ENCODE measurements at regions not wholly inside any gene's neighbourhood (a gene's known extent, or its start where the extent isn't known, plus 50 kb on each side); places are given as distances from the start of the nearest gene placed in this dataset.

- TF ChIP-seq CTCF (IDR thresholded peaks at IDR 0.05; ENCODE audit: low read depth, low read length, missing input control) (no peak), FOXA1 (IDR thresholded peaks at IDR 0.05) (no peak), REST (IDR thresholded peaks at IDR 0.05) (no peak), TAF1 (conservative IDR thresholded peaks at IDR 0.05) (no peak), RAD21 (IDR thresholded peaks at IDR 0.05) (no peak), EGR1 (IDR thresholded peaks at IDR 0.05; ENCODE audit: low read depth in 2 of 2) (no peak), RXRA (IDR thresholded peaks at IDR 0.05) (no peak), ZBTB33 (IDR thresholded peaks at IDR 0.05) (no peak), YY1 (IDR thresholded peaks at IDR 0.05) (no peak), SP1 (IDR thresholded peaks at IDR 0.05) (no peak)
- TF ChIP-seq, protein P1, sequence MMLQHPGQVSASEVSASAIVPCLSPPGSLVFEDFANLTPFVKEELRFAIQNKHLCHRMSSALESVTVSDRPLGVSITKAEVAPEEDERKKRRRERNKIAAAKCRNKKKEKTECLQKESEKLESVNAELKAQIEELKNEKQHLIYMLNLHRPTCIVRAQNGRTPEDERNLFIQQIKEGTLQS (IDR thresholded peaks at IDR 0.05), result no peak
Observed at GRCh38 chr22:22362311-22362710, 117.7 kb downstream of the VPREB1 start.
